ENCODE measurements at regions not wholly inside any gene's neighbourhood (a gene's known extent, or its start where the extent isn't known, plus 50 kb on each side); places are given as distances from the start of the nearest gene placed in this dataset.

- H3K27me3 ChIP-seq (replicated peaks in 1 of 7), result no peaks in the 10 kb centered on the region
- intact Hi-C loops (cut with DNase I; ENCODE audit: low total_unique reads), result no loop called here
- no peak overlapping the region for H3K4me3 ChIP-seq
- WGBS, 5 donors, result 85 to 86% (median 86%) methylated on average over 38 of the region's 38 CpGs
- H3K9me3 ChIP-seq, result peaks cover 0 to 24% (median 13%) of the 10 kb centered on the region in 8 donors
- no peak for TF ChIP-seq POLR2A (IDR thresholded peaks at IDR 0.05)
- TF ChIP-seq CTCF (IDR thresholded peaks at IDR 0.05 in 8 of 11, conservative IDR thresholded peaks at IDR 0.05 in 3 of 11), result no peak
- no peak for TF ChIP-seq POLR2AphosphoS5 (IDR thresholded peaks at IDR 0.05)
- no peak overlapping the region for H3K27ac ChIP-seq
- no peaks in the 10 kb centered on the region for H3K36me3 ChIP-seq
- no peaks in the 10 kb centered on the region for H3K4me1 ChIP-seq
- peak; percentile 72 for DNase-seq
Measured at GRCh38 chr7:156004265-156005201, 192.3 kb upstream of the SHH start.

DNA sequence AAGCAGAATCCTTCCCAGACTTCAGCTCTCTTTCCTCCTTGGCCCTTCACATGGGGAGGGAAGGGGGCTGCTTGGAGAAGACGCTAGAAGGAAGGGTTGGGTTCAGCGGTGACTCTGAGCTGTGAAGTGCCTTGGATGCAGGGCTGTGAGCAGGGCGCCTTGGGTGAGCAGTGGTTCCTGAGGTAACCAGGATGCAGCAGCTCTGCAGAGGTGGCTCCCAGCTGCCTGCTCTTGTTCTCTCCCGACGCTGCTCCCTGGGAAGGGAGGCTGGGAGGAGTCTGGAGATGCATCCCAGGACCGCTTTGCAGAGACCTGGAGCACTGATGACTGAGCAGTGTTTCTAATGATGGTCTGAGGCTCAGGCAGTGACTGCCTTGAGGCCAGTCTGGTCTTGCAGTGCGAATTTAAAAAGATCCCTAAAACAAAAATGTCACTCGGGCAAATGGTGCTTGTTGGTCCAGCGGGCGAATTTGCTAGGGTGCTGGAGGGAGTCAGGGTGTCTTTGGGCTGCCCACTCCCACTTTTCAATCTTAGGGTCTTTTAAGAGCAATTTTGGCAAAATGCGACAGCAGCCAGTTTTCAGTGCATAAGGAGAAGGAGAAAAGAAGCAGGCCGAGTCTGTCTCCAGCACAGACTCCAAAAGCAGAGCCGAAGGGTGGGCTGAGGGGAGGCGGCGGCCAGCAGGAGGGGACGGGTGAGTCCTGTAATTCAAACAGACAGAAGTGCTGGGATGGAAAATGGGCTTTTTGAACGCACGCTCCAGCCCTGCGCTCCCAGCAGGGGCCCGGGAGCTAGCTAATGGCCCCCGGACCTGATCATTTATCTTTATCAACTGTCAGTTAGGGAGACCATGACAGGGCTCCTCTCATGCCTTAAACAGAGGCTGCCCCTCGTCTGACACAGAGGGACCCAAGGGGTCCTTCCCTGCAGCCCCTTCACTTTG, 191.2 kb upstream of the SHH start:
- intact Hi-C loops (cut with DNase I; ENCODE audit: low total_unique reads), result no loop called here
- 62 to 80% (median 79%) methylated on average over 19 to 22 of the region's 22 CpGs for WGBS, 5 donors
- Histone ChIP-seq H3K36me3 (no peaks in the 10 kb centered on the region), H3K27ac (no peak overlapping the region), H3K4me1 (no peaks in the 10 kb centered on the region), H3K27me3 (replicated peaks in 1 of 7) (peaks cover 0 to 10% (median 0%) of the 10 kb centered on the region in 7 donors), H3K9me3 (peaks cover 0 to 17% (median 9%) of the 10 kb centered on the region in 8 donors), H3K4me3 (no peak overlapping the region)
- TF ChIP-seq POLR2A (IDR thresholded peaks at IDR 0.05) (no peak), POLR2AphosphoS5 (IDR thresholded peaks at IDR 0.05) (no peak), CTCF (IDR thresholded peaks at IDR 0.05 in 8 of 11, conservative IDR thresholded peaks at IDR 0.05 in 3 of 11) (no peak)
- DNase-seq, result no peak

- 76 to 81% (median 80%) methylated on average over 17 of the region's 17 CpGs for WGBS, 5 donors
- no peak for DNase-seq
Measured at GRCh38 chr7:156002362-156003066, 190.3 kb upstream of the SHH start.

More at GRCh38 chr7:156002362-156003066, 190.3 kb upstream of the SHH start:
- no peak overlapping the region for H3K27ac ChIP-seq
- H3K9me3 ChIP-seq, result peaks cover 0 to 8% (median 5%) of the 10 kb centered on the region in 8 donors
- H3K36me3 ChIP-seq, result no peaks in the 10 kb centered on the region
- H3K4me3 ChIP-seq, result no peak overlapping the region
- H3K4me1 ChIP-seq, result peaks cover 0 to 5% (median 0%) of the 10 kb centered on the region in 6 donors
- peaks cover 0 to 20% (median 0%) of the 10 kb centered on the region in 7 donors for H3K27me3 ChIP-seq (replicated peaks in 1 of 7)
- intact Hi-C loops (cut with DNase I; ENCODE audit: low total_unique reads), result no loop called here
- TF ChIP-seq POLR2AphosphoS5 (IDR thresholded peaks at IDR 0.05), result no peak
- TF ChIP-seq POLR2A (IDR thresholded peaks at IDR 0.05), result no peak
- TF ChIP-seq CTCF (IDR thresholded peaks at IDR 0.05 in 8 of 11, conservative IDR thresholded peaks at IDR 0.05 in 3 of 11), result no peak
